CD4-positive, alpha-beta memory T cell (primary cell): ENCODE measurements at regions not wholly inside any gene's neighbourhood (a gene's known extent, or its start where the extent isn't known, plus 50 kb on each side); places are given as distances from the start of the nearest gene placed in this dataset.
A peak's percentile ranks its signal among the peaks of the same experiment; 100 is the strongest.

ENCODE experiments used
- CTCF ChIA-PET: fragments of 350-600 bp; sonication (Branson Sonifier 250); formaldehyde crosslinking; loops from one replicate; lab custom pipeline; 2021; ENCODE audit warnings: inconsistent platforms; ENCODE audit not compliant: partially characterized antibody; lab: Charles Lee
- POLR2A ChIA-PET: fragments of 350-600 bp; sonication (Branson Sonifier 250); formaldehyde crosslinking; loops from one replicate; lab custom pipeline; 2021; ENCODE audit not compliant: partially characterized antibody; lab: Charles Lee
- DNase-seq, 5 donors: peaks; one replicate each; pipeline versions ENCODE4 v3.0.0 to v3.0.0-alpha.2; 2020 to 2022; ENCODE audit warnings: mixed read lengths in 1 of 5
- H3K27ac ChIP-seq: one replicate; pipeline ENCODE4 v1.7.0; 2013; ENCODE audit warnings: low read depth, low read length
- H3K27me3 ChIP-seq: 2 replicates; pipeline ENCODE4 v1.7.0; 2013; ENCODE audit warnings: mild to moderate bottlenecking, low read length, moderate library complexity; ENCODE audit not compliant: insufficient read depth
- H3K36me3 ChIP-seq: 2 replicates; pipeline ENCODE4 v1.7.0; 2013; ENCODE audit warnings: mild to moderate bottlenecking, low read length, moderate library complexity; ENCODE audit not compliant: insufficient read depth
- H3K4me1 ChIP-seq: 2 replicates; pipeline ENCODE4 v1.7.0; 2013; ENCODE audit warnings: mild to moderate bottlenecking, low read length, moderate library complexity; ENCODE audit not compliant: insufficient read depth
- H3K4me3 ChIP-seq, 2 donors: one replicate each; pipeline ENCODE4 v1.7.0; 2013; ENCODE audit warnings: low read length in 2 of 2, mild to moderate bottlenecking in 1 of 2
- H3K9me3 ChIP-seq, 2 donors: one replicate each; pipeline ENCODE4 v1.7.0; 2013; ENCODE audit warnings: low read length in 2 of 2, control low read depth in 1 of 2; ENCODE audit not compliant: control insufficient read depth in 1 of 2
- H3K27ac Mint-ChIP-seq, 7 donors: one replicate each; pipeline ENCODE4 v1.8.0; 2020 to 2021; ENCODE audit warnings: mixed read lengths in 7 of 7, mild to moderate bottlenecking in 6 of 7, inconsistent platforms in 3 of 7, moderate library complexity in 3 of 7
- H3K27me3 Mint-ChIP-seq, 2 donors: one replicate each; pipeline ENCODE4 v1.8.0; 2020 to 2021; ENCODE audit warnings: mixed read lengths in 2 of 2
- H3K36me3 Mint-ChIP-seq, 2 donors: one replicate each; pipeline ENCODE4 v1.8.0; 2020 to 2021; ENCODE audit warnings: mixed read lengths in 2 of 2, inconsistent platforms in 1 of 2, mild to moderate bottlenecking in 1 of 2
- H3K4me1 Mint-ChIP-seq, 4 donors: one replicate each; pipeline ENCODE4 v1.8.0; 2020 to 2021; ENCODE audit warnings: mixed read lengths in 4 of 4, mild to moderate bottlenecking in 1 of 4
- H3K4me3 Mint-ChIP-seq, 8 donors: one replicate each; pipeline ENCODE4 v1.8.0; 2020 to 2021; ENCODE audit warnings: mixed read lengths in 8 of 8, mild to moderate bottlenecking in 7 of 8, moderate library complexity in 6 of 8, inconsistent platforms in 3 of 8
- H3K9me3 Mint-ChIP-seq, 8 donors: one replicate each; pipeline ENCODE4 v1.8.0; 2020 to 2021; ENCODE audit warnings: mixed read lengths in 8 of 8, mild to moderate bottlenecking in 5 of 8, inconsistent platforms in 3 of 8, moderate library complexity in 1 of 8
- intact Hi-C: fragments of 100-400 bp; cut with micrococcal nuclease; formaldehyde crosslinking; loops from one replicate; pipeline ENCODE4 v1.15.1; 2023

DNA sequence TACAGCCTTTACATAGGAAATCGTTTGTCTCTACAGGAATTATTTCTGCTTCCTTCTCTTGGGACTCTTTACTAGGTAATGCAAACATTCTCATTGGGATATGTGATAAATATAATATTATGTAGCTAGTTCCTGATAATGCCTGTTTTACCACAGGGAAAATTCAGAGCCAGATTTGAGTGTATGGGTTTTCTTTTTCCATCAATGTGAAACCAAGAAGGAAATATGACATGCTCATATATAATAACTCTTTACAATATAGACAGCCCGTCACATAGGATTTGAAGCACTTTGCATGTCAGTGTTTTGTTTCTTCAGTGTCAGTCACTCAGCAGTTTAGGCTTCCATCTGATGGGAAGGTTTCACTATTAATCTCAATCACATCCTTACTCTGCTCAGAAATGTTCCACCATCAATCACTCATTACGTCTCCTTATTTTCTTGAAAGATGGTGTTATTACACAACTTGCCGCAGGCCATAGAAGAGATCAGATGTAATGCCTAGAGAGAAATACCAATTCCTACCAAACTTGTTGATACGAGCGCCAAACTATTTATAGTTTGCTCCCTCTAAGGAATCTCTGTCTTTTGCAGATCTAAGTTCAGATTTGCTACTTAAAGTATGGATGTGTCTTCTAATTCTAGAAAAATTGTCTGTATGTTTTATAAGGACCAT is 314.8 kb downstream of the DIPK2A start:
- H3K27ac ChIP-seq, result no peak overlapping the region
- ChIA-PET POLR2A (no interaction called here), CTCF (no interaction called here)
- H3K9me3 ChIP-seq, result no peaks in the 10 kb centered on the region
- no peak for DNase-seq
- H3K27me3 ChIP-seq, result no peaks in the 10 kb centered on the region
- Mint-ChIP-seq H3K27me3 (no peaks in the 10 kb centered on the region), H3K36me3 (no peaks in the 10 kb centered on the region), H3K9me3 (peaks cover 0 to 11% (median 0%) of the 10 kb centered on the region in 8 donors), H3K4me3 (no peak overlapping the region), H3K27ac (no peak overlapping the region), H3K4me1 (no peaks in the 10 kb centered on the region)
- H3K4me1 ChIP-seq, result no peaks in the 10 kb centered on the region
- H3K36me3 ChIP-seq, result no peaks in the 10 kb centered on the region
- no peak overlapping the region for H3K4me3 ChIP-seq
- intact Hi-C loops, result no loop called here

DNA sequence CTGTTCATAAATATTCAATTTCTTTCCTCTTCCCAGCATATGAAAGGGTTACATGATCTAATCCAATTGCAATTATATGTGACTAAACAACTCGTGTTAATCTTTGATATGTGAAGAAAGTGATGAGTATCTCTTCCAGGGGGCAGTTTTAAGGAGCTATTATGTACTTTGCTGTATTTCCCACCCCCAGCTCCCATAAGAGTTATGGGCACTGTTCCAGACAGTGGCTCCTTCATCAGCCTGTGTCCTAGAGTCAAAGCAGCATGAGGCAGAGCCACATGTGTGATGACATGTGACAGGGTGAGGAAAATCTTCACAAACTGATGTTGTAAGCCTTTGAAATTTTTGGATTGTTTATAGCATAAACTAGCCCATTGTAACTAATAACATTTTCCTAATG is 315.4 kb downstream of the DIPK2A start:
- POLR2A ChIA-PET, result no interaction called here

DNA sequence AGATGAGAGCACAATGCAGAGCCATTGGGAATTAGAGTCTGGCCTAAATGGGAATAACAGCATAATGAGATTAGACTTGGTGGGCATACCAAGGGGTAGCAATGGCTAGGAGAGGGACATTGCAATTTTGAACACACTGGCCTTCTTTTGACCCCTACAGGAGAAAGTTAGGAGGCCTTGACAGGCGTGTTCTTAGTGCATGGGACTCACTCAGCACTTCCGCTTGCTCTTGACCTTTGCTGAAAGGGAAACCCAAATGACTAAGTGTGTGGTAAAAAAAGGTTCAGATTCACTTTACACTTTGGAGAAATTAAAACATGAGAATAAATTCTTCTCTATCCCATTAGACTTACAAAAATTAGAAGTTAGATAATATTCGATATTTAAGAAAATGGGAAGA is 317.4 kb downstream of the DIPK2A start:
- Mint-ChIP-seq H3K27me3 (no peaks in the 10 kb centered on the region), H3K4me3 (no peak overlapping the region), H3K27ac (no peak overlapping the region), H3K4me1 (no peaks in the 10 kb centered on the region), H3K9me3 (peaks cover 0 to 13% (median 2%) of the 10 kb centered on the region in 8 donors), H3K36me3 (no peaks in the 10 kb centered on the region)
- Histone ChIP-seq H3K27me3 (no peaks in the 10 kb centered on the region), H3K4me1 (no peaks in the 10 kb centered on the region), H3K4me3 (no peak overlapping the region), H3K9me3 (no peaks in the 10 kb centered on the region), H3K36me3 (no peaks in the 10 kb centered on the region), H3K27ac (no peak overlapping the region)
- DNase-seq, result no peak
- CTCF ChIA-PET, result no interaction called here
- POLR2A ChIA-PET, result no interaction called here
- intact Hi-C loops, result no loop called here

More for the DNA sequence above, 315.4 kb downstream of the DIPK2A start:
- Mint-ChIP-seq H3K4me1 (no peaks in the 10 kb centered on the region), H3K9me3 (peaks cover 0 to 16% (median 2%) of the 10 kb centered on the region in 8 donors), H3K4me3 (no peak overlapping the region), H3K27ac (no peak overlapping the region), H3K27me3 (no peaks in the 10 kb centered on the region), H3K36me3 (no peaks in the 10 kb centered on the region)
- Histone ChIP-seq H3K9me3 (no peaks in the 10 kb centered on the region), H3K4me3 (no peak overlapping the region), H3K27ac (no peak overlapping the region), H3K4me1 (no peaks in the 10 kb centered on the region), H3K36me3 (no peaks in the 10 kb centered on the region), H3K27me3 (no peaks in the 10 kb centered on the region)
- CTCF ChIA-PET, result no interaction called here
- no peak for DNase-seq
- intact Hi-C loops, result no loop called here

DNA sequence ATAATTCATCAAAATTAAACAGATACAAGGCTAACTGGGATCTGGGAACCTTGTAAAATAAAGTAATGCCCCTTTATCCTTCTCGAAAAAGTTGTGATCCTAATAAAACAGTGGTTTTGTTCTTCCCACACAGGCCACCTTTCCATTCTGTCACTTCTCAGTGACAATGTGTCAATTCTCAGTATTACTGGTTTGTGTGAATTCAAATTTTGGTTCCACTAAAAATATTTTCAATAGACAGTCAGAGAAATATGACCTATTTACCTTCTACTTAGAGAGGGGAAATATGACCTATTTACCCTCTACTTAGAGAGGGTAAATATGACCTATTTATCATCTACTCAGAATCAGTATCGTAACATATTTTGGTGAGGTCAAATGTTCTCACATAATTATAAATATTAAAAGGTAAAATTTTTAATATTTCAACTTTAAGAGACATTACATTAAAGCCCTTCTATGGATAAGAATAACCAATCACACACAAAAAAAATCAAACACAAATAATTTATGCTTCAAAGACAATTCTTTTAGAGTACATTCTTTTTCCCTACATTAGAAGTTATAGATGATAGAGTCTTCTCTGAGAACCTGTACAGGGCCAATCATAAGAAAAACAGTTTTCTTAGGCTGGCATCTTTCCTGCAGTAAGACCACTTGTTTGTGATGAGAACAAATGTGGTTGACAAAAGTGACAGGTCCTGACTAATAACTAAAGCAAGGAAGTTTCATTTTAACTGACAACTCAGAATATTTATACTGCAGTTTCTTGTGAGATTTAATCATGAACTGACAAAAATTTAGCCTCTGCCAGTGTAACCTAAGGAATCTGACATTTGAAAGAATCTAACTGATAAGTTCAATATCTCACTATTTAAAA is 323.3 kb downstream of the DIPK2A start:
- H3K27ac ChIP-seq, result no peak overlapping the region
- H3K9me3 ChIP-seq, result no peaks in the 10 kb centered on the region
- CTCF ChIA-PET, result no interaction called here
- H3K27me3 ChIP-seq, result no peaks in the 10 kb centered on the region
- Mint-ChIP-seq H3K9me3 (peaks cover 0 to 13% (median 3%) of the 10 kb centered on the region in 8 donors), H3K27me3 (no peaks in the 10 kb centered on the region), H3K36me3 (no peaks in the 10 kb centered on the region), H3K4me3 (peak overlapping the region in 1 of 8 donors; percentile 20), H3K27ac (no peak overlapping the region), H3K4me1 (peaks cover 0 to 7% (median 0%) of the 10 kb centered on the region in 4 donors)
- DNase-seq, result no peak
- intact Hi-C loops, result no loop called here
- no peaks in the 10 kb centered on the region for H3K36me3 ChIP-seq
- no peaks in the 10 kb centered on the region for H3K4me1 ChIP-seq
- POLR2A ChIA-PET, result no interaction called here
- no peak overlapping the region for H3K4me3 ChIP-seq

DNA sequence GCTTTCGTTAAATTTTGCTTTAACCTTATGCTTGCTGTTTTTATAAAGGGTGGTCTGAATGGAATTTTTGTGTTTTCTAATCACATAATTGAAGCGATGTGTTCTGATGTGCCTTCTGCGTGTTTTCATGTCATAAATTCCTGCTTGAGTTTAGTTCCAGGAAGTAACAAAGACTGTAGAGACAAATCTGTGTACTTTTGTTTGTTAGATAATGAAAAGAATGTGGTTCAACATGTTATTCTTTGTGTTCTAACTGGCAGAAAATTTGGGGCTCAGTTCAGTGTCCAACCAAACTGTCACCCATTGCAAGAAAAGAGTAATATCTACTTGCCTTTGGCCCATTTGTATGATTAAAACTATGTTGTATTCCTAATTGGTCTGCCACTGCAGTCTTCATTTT is 324.0 kb downstream of the DIPK2A start:
- no peak overlapping the region for H3K27ac ChIP-seq
- POLR2A ChIA-PET, result no interaction called here

DNA sequence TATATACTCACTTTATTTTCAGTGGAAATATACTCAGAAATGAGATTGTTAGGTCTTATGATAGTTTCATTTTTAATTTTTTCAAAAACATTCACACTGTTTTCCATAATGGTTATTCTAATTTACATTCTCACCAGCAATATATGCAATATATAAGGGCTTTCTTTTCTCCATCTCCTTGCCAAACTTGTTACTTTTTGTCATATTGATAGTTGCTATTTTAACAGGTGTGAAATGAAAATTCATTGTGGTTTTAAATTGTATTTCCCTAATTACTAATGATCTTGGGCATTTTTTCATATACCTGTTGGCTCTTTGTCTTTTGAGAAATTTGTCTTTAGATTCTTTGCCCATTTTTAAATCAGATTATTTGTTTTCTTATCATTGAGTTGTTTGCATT is 325.2 kb downstream of the DIPK2A start:
- no peaks in the 10 kb centered on the region for H3K4me1 ChIP-seq
- H3K36me3 ChIP-seq, result no peaks in the 10 kb centered on the region
- DNase-seq, result no peak
- H3K4me3 Mint-ChIP-seq, result no peak overlapping the region
- H3K27me3 Mint-ChIP-seq, result no peaks in the 10 kb centered on the region
- H3K4me1 Mint-ChIP-seq, result peaks cover 0 to 7% (median 0%) of the 10 kb centered on the region in 4 donors
- peaks cover 0 to 8% (median 2%) of the 10 kb centered on the region in 8 donors for H3K9me3 Mint-ChIP-seq
- no peaks in the 10 kb centered on the region for H3K27me3 ChIP-seq
- POLR2A ChIA-PET, result no interaction called here
- no peak overlapping the region for H3K4me3 ChIP-seq
- intact Hi-C loops, result no loop called here
- H3K27ac Mint-ChIP-seq, result peak overlapping the region in 1 of 7 donors; percentile 10
- no peak overlapping the region for H3K27ac ChIP-seq
- no peaks in the 10 kb centered on the region for H3K36me3 Mint-ChIP-seq
- CTCF ChIA-PET, result no interaction called here
- no peaks in the 10 kb centered on the region for H3K9me3 ChIP-seq

More for the DNA sequence above, 324.0 kb downstream of the DIPK2A start:
- intact Hi-C loops, result no loop called here
- Histone ChIP-seq H3K4me1 (no peaks in the 10 kb centered on the region), H3K27me3 (no peaks in the 10 kb centered on the region), H3K4me3 (no peak overlapping the region), H3K36me3 (no peaks in the 10 kb centered on the region), H3K9me3 (no peaks in the 10 kb centered on the region)
- Mint-ChIP-seq H3K27me3 (no peaks in the 10 kb centered on the region), H3K4me1 (peaks cover 0 to 7% (median 0%) of the 10 kb centered on the region in 4 donors), H3K36me3 (no peaks in the 10 kb centered on the region), H3K4me3 (peak overlapping the region in 4 of 8 donors; percentile 17 to 36 (median 24)), H3K9me3 (peaks cover 0 to 12% (median 3%) of the 10 kb centered on the region in 8 donors), H3K27ac (peak overlapping the region in 3 of 7 donors; percentile 6 to 62 (median 7))
- CTCF ChIA-PET, result no interaction called here
- DNase-seq, result no peak

DNA sequence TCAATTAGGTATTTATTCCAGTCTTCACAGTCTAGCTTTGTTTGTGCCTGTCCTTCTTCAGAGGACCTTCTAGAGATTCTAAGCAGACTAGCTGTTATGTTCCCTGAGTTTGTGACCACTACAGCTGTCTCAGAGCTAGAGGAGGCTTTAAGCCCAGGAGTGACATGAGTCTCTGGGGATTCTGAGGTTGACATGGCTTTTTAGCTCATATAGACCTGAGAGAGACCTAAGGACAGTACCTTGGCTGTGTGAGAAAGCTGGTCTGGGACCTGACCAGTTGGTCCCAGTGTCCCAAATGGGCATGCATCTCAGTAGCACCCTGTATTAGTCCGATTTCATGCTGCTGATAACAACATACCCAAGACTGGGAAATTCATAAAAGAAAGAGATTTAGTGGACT is 330.2 kb downstream of the DIPK2A start:
- Mint-ChIP-seq H3K36me3 (no peaks in the 10 kb centered on the region), H3K4me1 (no peaks in the 10 kb centered on the region), H3K9me3 (peaks cover 6 to 27% (median 13%) of the 10 kb centered on the region in 8 donors), H3K27ac (no peak overlapping the region), H3K4me3 (no peak overlapping the region), H3K27me3 (no peaks in the 10 kb centered on the region)
- Histone ChIP-seq H3K9me3 (no peaks in the 10 kb centered on the region), H3K27ac (no peak overlapping the region), H3K27me3 (no peaks in the 10 kb centered on the region), H3K36me3 (no peaks in the 10 kb centered on the region), H3K4me3 (no peak overlapping the region), H3K4me1 (no peaks in the 10 kb centered on the region)
- CTCF ChIA-PET, result no interaction called here
- intact Hi-C loops, result no loop called here
- DNase-seq, result no peak
- POLR2A ChIA-PET, result no interaction called here
